Sigmoid colon (tissue), 6 donors: ENCODE measurements at regions not wholly inside any gene's neighbourhood (a gene's known extent, or its start where the extent isn't known, plus 50 kb on each side); places are given as distances from the start of the nearest gene placed in this dataset.

ENCODE experiments used
- DNase-seq: peaks from one replicate; pipeline ENCODE4 v3.0.0-alpha.2; 2019
- H3K27ac ChIP-seq, 4 donors: fragments of 200-600 bp; sonication (generic); one replicate each; pipeline ENCODE4 v1.5.1; 2016 to 2019; ENCODE audit warnings: mild to moderate bottlenecking in 1 of 4
- H3K27me3 ChIP-seq, 3 donors: fragments of 200-600 bp; sonication (generic); one replicate each; pipeline ENCODE4 v1.5.1; 2019; ENCODE audit warnings: mild to moderate bottlenecking in 1 of 3
- H3K36me3 ChIP-seq, 4 donors: fragments of 200-600 bp; sonication (generic); one replicate each; pipeline ENCODE4 v1.5.1; 2016 to 2019
- H3K4me1 ChIP-seq, 4 donors: fragments of 200-600 bp; sonication (generic); one replicate each; pipeline ENCODE4 v1.5.1; 2017 to 2019
- H3K4me3 ChIP-seq, 4 donors: fragments of 200-600 bp; sonication (generic); one replicate each; pipeline ENCODE4 v1.5.1; 2017 to 2019; ENCODE audit warnings: mild to moderate bottlenecking in 2 of 4, moderate library complexity in 1 of 4
- H3K9me3 ChIP-seq, 4 donors: fragments of 200-600 bp in 3 of 4; sonication (generic) in 3 of 4; one replicate each; pipeline versions ENCODE4 v1.5.1 to v1.6.1; 2013 to 2019
- EP300 ChIP-seq, 4 donors: sonication (generic); formaldehyde crosslinking; IDR thresholded peaks; one replicate each; pipeline ENCODE4 v1.6.1; 2017; ENCODE audit warnings: antibody characterized with exemption in 4 of 4
- POLR2A ChIP-seq, 2 donors: fragments of 450-650 bp; IDR thresholded peaks; one replicate each; pipeline ENCODE4 v1.6.1; 2016; ENCODE audit warnings: antibody characterized with exemption in 2 of 2, mild to moderate bottlenecking in 2 of 2, moderate library complexity in 2 of 2
- POLR2AphosphoS5 ChIP-seq, 4 donors: sonication (generic); formaldehyde crosslinking; IDR thresholded peaks; one replicate each; pipeline ENCODE4 v1.6.1; 2017; ENCODE audit warnings: antibody characterized with exemption in 4 of 4
- WGBS, 2 donors: extraction: QIAGEN DNeasy Blood & Tissue Kit; methylation state at CpG; one replicate each; pipeline ENCODE4 v1.1.7; 2013; 5-methylcytosine and 5-hydroxymethylcytosine counted together
- intact Hi-C: fragments of 100-400 bp; cut with DNase I; formaldehyde crosslinking; loops from one replicate; pipeline ENCODE4 v1.15.1; 2023
- TF ChIP-seq, protein P1 (sequence below), 4 experiments: fragments of 450-650 bp in 3 of 4; fragments of 200-600 bp in 1 of 4; IDR thresholded peaks; one replicate each; pipeline ENCODE4 v1.5.1; 2016 to 2019; ENCODE audit warnings: antibody characterized with exemption in 4 of 4, mild to moderate bottlenecking in 3 of 4, moderate library complexity in 2 of 4
- donor health status: healthy with polysubstance abuse.
- donor health status: healthy.

DNA sequence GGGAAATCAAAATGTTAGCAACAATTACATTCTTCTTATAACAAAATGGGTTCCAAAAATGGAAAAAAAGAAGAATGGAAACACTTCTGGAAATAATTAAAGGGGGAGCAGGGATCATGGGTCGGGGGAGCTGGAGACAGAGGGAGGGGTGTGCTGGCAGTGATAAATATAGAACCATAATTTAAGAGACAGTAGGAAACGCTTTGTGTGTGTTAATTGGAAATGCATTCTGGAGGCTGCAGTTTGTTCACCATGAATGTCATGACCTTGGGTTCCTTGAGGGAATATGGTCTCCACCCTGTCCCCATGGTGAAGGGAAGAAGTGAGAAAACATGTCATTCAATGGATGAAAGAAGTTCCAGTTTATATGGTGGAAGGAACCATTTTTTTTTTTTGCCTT lies 540.7 kb downstream of the TNS1 start:
- 40 to 63% methylated on average over 2 of the region's 2 CpGs for WGBS, 2 donors
- DNase-seq = no peak
- H3K4me3 ChIP-seq = no peak overlapping the region
- intact Hi-C loops = no loop called here
- TF ChIP-seq POLR2AphosphoS5 (IDR thresholded peaks at IDR 0.05) = no peak
- TF ChIP-seq, protein P1, sequence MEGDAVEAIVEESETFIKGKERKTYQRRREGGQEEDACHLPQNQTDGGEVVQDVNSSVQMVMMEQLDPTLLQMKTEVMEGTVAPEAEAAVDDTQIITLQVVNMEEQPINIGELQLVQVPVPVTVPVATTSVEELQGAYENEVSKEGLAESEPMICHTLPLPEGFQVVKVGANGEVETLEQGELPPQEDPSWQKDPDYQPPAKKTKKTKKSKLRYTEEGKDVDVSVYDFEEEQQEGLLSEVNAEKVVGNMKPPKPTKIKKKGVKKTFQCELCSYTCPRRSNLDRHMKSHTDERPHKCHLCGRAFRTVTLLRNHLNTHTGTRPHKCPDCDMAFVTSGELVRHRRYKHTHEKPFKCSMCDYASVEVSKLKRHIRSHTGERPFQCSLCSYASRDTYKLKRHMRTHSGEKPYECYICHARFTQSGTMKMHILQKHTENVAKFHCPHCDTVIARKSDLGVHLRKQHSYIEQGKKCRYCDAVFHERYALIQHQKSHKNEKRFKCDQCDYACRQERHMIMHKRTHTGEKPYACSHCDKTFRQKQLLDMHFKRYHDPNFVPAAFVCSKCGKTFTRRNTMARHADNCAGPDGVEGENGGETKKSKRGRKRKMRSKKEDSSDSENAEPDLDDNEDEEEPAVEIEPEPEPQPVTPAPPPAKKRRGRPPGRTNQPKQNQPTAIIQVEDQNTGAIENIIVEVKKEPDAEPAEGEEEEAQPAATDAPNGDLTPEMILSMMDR (IDR thresholded peaks at IDR 0.05) = no peak
- TF ChIP-seq POLR2A (IDR thresholded peaks at IDR 0.05) = no peak
- no peak for TF ChIP-seq EP300 (IDR thresholded peaks at IDR 0.05)
- H3K9me3 ChIP-seq = no peaks in the 10 kb centered on the region
- H3K27ac ChIP-seq = no peak overlapping the region
- H3K36me3 ChIP-seq = no peaks in the 10 kb centered on the region
- no peaks in the 10 kb centered on the region for H3K27me3 ChIP-seq
- H3K4me1 ChIP-seq = peaks cover 0 to 7% (median 3%) of the 10 kb centered on the region in 4 donors

DNA sequence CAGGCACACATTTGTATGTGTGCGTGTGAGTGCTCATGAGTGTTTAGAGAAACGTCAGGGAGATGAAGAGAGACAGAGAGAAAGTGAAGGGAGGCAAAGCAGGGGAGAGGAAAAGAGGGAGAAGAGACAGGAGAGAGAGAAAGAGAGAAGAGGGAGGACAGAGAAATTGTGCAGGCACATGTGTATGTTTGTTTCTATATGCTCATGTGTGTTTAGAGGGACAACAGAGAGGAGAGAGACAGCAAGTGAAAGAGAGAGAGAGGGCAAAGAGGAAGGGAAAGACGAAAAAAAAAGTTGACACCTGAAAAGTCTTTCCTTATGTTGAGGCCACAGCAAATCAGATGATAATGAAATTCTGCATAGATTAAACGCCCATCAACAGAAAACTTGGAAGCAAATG lies 541.1 kb downstream of the TNS1 start:
- H3K36me3 ChIP-seq = no peaks in the 10 kb centered on the region
- DNase-seq = no peak
- H3K4me1 ChIP-seq = peaks cover 0 to 7% (median 3%) of the 10 kb centered on the region in 4 donors
- H3K27ac ChIP-seq = no peak overlapping the region
- WGBS, 2 donors = 68 to 79% methylated on average over 4 of the region's 4 CpGs
- no peaks in the 10 kb centered on the region for H3K9me3 ChIP-seq
- H3K27me3 ChIP-seq = no peaks in the 10 kb centered on the region
- TF ChIP-seq EP300 (IDR thresholded peaks at IDR 0.05) (no peak), POLR2A (IDR thresholded peaks at IDR 0.05) (no peak), POLR2AphosphoS5 (IDR thresholded peaks at IDR 0.05) (no peak)
- TF ChIP-seq, protein P1 (IDR thresholded peaks at IDR 0.05) = no peak
- no peak overlapping the region for H3K4me3 ChIP-seq
- intact Hi-C loops = no loop called here

DNA sequence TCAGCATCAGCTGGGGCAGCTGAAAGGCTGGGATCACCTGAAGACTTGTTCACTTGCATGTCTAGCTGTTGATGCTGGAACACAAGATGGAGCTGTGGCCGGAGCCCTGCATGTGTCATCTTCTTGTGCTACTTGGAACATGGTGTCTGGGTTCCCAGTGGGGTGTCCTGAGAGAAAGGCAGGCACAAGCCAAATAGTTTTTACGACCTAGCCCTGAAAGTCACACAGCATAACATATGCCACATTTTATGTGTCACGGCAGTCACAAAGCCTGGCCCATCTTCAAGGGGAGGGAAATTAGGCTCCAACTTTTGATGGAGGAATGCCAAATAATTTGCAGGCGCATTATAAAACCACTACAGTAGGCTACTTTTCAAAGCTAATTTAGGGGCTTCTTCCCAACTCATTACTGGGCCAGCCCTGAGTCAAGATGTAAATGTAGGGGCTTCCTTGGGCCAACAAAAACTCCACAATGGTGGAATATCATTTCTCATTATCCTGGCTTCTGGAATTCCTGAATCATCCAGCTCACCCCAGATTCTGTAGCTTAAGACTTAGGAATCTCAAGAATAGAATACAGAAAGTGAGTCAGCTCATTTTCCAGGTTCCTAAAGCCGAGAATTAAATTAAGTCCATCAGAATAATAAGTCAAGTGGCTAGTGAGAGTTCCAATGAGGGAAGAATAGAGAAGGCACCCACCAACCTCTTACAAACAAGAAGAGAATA lies 543.0 kb downstream of the TNS1 start:
- WGBS, 2 donors = 84 to 87% methylated on average over 5 of the region's 5 CpGs
- H3K27me3 ChIP-seq = no peaks in the 10 kb centered on the region
- H3K27ac ChIP-seq = no peak overlapping the region
- no peak for DNase-seq
- H3K36me3 ChIP-seq = no peaks in the 10 kb centered on the region
- intact Hi-C loops = no loop called here
- H3K4me3 ChIP-seq = no peak overlapping the region
- H3K4me1 ChIP-seq = peaks cover 0 to 7% (median 3%) of the 10 kb centered on the region in 4 donors
- no peaks in the 10 kb centered on the region for H3K9me3 ChIP-seq
- TF ChIP-seq EP300 (IDR thresholded peaks at IDR 0.05) (no peak), POLR2AphosphoS5 (IDR thresholded peaks at IDR 0.05) (no peak), POLR2A (IDR thresholded peaks at IDR 0.05) (no peak)
- TF ChIP-seq, protein P1 (IDR thresholded peaks at IDR 0.05) = no peak

DNA sequence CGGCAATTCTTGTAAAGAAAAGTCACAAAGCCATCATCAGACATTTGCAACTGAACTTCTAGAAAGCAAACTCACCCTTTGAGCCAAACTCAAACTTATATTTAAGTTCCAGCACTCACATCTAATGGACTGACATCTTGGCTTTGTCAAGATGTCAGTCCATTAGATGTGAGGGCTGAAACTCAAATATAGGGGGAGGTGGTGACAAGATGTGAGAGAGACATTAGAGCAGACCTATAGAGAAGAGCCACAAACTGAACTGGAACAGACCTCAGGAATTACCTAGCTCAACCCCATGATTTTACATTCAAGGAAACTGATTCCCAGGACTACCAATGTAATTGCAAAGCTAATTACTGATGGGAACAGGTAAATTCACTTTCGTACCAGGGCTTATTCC lies 543.8 kb downstream of the TNS1 start:
- Histone ChIP-seq H3K27me3 (no peaks in the 10 kb centered on the region), H3K27ac (no peak overlapping the region), H3K4me3 (no peak overlapping the region), H3K9me3 (no peaks in the 10 kb centered on the region), H3K4me1 (peaks cover 0 to 7% (median 3%) of the 10 kb centered on the region in 4 donors), H3K36me3 (no peaks in the 10 kb centered on the region)
- TF ChIP-seq POLR2A (IDR thresholded peaks at IDR 0.05) (no peak), EP300 (IDR thresholded peaks at IDR 0.05) (no peak), POLR2AphosphoS5 (IDR thresholded peaks at IDR 0.05) (no peak)
- TF ChIP-seq, protein P1 (IDR thresholded peaks at IDR 0.05) = no peak
- 89 to 93% methylated on average over 2 of the region's 2 CpGs for WGBS, 2 donors
- DNase-seq = no peak
- intact Hi-C loops = no loop called here

DNA sequence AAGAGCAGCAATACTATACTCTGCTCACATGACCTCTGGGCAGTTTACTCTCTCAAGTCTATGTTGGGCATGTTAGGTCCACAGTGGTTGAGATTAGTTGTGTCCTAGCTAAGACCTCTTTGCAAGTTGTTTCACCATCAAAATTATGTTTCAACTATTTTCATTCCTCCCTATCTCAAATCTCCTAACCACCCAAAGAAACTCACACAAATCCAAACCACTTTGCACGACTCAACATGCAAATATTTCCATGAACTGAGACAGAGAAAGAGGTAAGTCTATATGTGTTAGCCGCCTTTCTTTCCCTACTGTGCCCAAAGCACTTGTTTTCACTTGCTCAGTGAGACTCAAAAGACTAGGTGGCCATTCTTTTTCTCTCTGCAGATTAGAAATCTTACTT lies 546.8 kb downstream of the TNS1 start:
- Histone ChIP-seq H3K4me1 (peaks cover 0 to 8% (median 3%) of the 10 kb centered on the region in 4 donors), H3K9me3 (no peaks in the 10 kb centered on the region), H3K27ac (no peak overlapping the region), H3K27me3 (no peaks in the 10 kb centered on the region), H3K4me3 (no peak overlapping the region), H3K36me3 (no peaks in the 10 kb centered on the region)
- TF ChIP-seq POLR2A (IDR thresholded peaks at IDR 0.05) = no peak
- TF ChIP-seq, protein P1 (IDR thresholded peaks at IDR 0.05) = no peak
- no peak for TF ChIP-seq EP300 (IDR thresholded peaks at IDR 0.05)
- TF ChIP-seq POLR2AphosphoS5 (IDR thresholded peaks at IDR 0.05) = no peak
- DNase-seq = no peak
- intact Hi-C loops = no loop called here
- WGBS, 2 donors = 74 to 84% methylated on average over 2 of the region's 2 CpGs
